HS-5 (cell line): ENCODE measurements at regions not wholly inside any gene's neighbourhood (a gene's known extent, or its start where the extent isn't known, plus 50 kb on each side); places are given as distances from the start of the nearest gene placed in this dataset.

ENCODE experiments used
- DNase-seq: peaks from one replicate; pipeline ENCODE4 v3.0.0-alpha.2; 2012; ENCODE audit warnings: low read depth

DNA sequence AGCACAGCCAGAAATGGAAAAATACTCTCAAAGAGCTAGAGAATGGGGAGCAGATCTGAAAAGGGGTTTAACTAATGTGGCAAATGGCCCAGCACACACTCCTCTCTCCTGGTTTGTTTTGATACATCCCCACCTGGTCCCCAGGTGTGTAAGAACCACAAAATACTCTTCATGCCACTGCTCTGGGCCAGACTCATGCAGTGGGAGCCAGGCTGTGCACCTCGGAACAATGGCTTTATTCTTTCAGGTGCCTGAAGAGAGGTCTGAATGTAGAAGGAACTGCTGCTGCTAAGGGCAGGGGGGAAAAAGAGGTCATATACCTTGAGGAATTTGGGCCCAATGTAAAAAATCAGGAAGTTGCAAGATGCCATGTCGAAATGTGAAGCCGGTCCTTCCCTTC lies 123.9 kb upstream of the ADAMTSL1 start:
- no peak for DNase-seq

- DNase-seq: no peak
Measured at GRCh38 chr9:18350995-18351595, 122.9 kb upstream of the ADAMTSL1 start.

DNA sequence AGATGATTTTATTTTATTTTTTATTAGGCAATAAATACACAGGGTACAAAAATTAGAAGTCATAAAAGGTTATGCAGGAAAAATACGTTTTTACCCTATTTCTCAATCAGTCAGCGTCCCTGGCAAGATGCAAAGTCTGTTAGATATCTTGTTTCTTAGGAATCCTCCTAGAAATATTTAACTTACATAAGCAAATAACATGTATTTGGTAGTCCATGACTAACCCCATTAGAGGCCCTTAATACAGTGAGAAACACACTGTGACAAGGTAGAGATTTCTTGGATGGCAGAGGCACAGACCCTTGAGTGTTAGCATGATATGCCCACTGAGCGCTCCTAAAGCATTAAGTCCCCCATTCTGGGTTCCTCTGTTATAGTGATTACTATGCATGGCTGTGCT lies 121.2 kb upstream of the ADAMTSL1 start:
- no peak for DNase-seq

DNA sequence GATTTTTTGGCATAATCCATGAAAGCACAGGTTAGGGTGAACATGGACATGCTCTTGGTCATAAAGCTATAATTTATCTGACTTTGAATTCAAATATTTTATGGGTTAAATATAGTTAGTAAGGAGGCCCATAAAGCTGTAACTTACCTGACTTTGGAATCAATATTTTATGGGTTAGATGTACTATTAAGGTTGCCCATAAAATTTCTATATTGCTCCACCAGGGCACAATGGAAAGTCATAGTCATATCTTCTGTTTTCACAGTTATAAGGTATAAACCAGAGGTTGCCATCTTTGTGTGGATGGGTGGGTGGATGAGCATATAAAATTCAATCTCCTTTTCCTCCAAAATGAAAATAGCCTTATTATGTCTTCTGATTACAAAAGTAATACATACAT lies 120.5 kb upstream of the ADAMTSL1 start:
- no peak for DNase-seq

DNA sequence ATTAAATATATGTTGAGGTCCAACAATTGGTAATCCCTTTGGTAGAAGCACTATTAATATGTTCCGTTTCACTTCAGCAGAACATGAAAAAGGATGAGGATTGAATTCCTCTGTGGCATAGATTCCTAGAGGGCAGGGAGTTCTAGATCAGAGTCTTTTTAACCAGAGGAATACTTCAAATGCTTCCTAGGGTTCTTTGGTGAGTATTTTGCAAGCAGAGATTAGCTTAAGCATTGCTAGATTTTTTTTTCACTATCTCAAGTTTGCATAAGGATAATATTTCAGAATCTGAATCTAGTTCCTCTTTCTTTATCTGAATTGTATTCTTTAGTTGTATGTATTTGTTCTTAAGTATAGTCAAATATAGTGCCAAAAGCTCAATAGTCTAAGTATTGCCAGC lies 116.6 kb upstream of the ADAMTSL1 start:
- DNase-seq: no peak

- no peak for DNase-seq
Measured at GRCh38 chr9:18358325-18358724, 115.6 kb upstream of the ADAMTSL1 start.

DNA sequence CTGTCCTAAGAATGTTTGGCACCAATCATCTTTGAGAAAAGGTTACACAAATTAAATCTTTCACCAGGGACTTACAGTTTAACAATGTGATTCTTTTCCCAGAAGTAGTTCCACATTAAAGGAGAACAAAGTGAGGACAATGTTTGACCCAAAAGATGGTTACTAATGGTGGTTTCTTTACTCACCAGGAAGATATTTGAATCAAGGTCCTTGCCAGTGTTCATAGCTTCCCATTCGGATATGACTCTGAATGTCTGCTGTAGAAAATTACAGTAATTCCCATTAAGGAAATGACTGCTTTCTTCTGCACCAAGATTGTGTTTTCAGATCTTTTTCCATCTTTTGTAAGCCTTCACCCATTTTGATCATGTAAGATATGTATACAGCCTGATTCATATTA lies 114.6 kb upstream of the ADAMTSL1 start:
- peak; percentile 63 for DNase-seq

DNA sequence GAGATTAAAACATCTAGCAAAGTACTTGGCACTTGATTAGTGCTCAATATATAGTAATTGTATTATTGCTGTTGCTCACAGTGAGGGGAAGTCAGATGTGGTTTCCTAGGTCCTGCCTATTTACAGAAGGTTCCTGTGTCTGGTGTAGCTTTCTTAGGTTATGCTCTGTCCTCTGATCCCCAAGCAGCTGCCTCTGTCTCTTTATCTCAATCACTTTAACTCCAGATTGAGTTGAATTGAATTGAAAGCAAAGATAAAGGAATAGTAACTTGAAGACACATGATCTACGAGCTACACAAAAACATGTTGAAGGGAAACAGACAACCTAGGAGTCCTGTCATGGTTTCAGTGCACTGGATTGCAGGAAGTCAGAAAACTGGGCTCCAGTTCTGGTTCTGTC lies 113.9 kb upstream of the ADAMTSL1 start:
- DNase-seq: no peak

GRCh38 chr9:18361646-18362045 lies 112.3 kb upstream of the ADAMTSL1 start:
- no peak for DNase-seq

GRCh38 chr9:18362166-18362565 lies 111.8 kb upstream of the ADAMTSL1 start:
- DNase-seq: no peak

GRCh38 chr9:18362901-18363685 lies 110.9 kb upstream of the ADAMTSL1 start:
- DNase-seq: no peak

DNA sequence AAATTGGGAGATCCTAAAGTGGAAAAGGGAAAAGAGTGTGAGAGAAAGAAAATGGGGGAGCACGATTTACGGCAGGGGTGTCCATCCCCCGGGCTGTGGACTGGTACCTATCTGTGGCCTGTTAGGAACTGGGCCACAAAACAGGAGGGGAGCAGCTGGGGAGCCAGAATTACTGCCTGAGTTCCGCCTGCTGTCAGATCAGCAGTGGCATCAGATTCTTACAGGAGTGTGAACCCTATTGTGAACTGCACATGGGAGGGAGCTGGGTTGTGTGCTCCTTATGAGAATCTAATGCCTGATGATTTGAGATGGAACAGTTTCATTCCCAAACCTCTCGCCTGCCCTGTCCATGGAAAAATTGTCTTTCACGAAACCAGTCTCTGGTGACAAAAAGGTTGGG lies 108.3 kb upstream of the ADAMTSL1 start:
- DNase-seq: no peak

GRCh38 chr9:18366184-18366583 lies 107.8 kb upstream of the ADAMTSL1 start:
- DNase-seq: no peak

- DNase-seq: no peak
Measured at GRCh38 chr9:18368206-18368605, 105.7 kb upstream of the ADAMTSL1 start.

GRCh38 chr9:18371141-18371540 lies 102.8 kb upstream of the ADAMTSL1 start:
- DNase-seq: no peak

DNA sequence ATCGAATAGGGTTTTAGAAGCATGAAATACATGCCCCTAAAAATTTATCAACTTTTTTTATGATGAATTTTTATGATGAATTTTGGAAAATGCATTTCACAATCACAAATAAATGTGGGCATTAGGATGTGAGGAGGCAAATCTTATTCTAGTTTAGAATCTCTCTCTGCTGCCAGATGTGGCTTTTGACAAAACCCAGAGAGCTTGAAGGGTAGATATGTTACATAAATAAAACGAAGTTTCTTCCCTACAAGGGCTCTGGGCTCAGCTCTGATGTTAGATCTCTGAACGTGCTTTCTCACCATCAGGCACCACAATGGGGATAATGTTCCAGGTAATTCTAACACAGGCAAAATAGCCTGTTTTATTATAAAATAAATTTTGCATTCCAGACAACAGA lies 102.3 kb upstream of the ADAMTSL1 start:
- no peak for DNase-seq

GRCh38 chr9:18379073-18379811 lies 94.7 kb upstream of the ADAMTSL1 start:
- DNase-seq: peak; percentile 91

DNA sequence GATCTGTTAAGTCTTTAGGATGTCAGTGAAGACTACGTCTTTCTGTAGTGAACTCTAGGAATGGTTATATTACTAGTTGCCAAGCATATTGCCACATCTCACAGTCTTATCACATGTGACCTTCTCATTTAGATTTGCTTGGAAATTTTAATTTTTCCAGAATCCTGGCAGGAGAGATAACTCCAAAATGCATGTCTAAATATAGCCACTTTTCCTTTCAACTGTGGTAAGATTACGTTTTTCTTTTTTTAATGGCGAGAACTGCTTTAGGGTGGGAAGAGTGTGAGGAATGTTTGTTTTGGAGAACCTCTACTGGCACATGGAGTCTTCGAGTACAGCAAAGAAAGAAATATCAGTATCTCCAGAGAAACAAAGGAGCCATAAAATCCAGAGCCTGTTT lies 91.7 kb upstream of the ADAMTSL1 start:
- DNase-seq: no peak

DNA sequence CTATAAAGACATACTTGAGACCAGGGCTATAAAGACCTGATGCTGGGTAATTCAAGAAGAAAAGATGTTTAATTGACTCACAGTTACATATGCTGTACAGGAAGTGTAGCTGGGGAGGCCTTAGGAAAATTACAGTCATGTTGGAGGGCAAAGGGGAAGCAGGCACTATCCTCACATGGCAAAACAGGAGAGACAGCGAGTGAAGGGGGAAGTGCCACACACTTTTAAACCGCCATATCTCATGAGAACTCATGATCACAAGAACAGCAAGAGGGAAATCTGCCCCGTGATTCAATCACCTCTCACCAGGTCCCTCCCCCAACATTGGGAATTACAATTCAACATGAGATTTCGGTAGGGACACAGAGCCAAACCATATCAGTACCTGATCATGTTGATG lies 89.9 kb upstream of the ADAMTSL1 start:
- no peak for DNase-seq

GRCh38 chr9:18385696-18386490 lies 88.1 kb upstream of the ADAMTSL1 start:
- no peak for DNase-seq

DNA sequence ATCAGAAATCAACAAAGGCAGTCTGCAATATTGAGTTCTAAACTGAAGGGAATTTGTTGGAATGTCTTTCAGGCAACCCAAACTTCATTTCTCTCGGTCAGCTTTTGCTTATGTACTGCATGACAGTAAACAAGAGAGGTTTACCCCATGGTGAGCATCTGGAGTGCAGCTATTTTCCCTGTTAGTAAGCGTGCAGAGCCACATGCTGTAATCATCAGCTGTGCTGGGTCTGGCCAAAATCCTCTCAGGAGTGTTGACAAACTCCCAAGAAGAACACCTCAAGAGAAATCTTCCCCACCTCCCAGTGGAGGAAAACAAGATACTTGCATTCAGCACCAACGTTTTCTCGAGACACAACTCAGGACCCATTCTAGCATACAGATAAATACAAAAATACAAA lies 83.6 kb upstream of the ADAMTSL1 start:
- DNase-seq: no peak

- DNase-seq: peak; percentile 90
Measured at GRCh38 chr9:18393340-18394130, 80.4 kb upstream of the ADAMTSL1 start.
